Stimulated activated naive CD8-positive, alpha-beta T cell treated with anti-CD3 and anti-CD28 coated beads, Interleukin-15, Interleukin-2, amounts not matched to agents 100 ng/mL and 50 ng/mL, for 24 hours (primary cell): ENCODE measurements at regions not wholly inside any gene's neighbourhood (a gene's known extent, or its start where the extent isn't known, plus 50 kb on each side); places are given as distances from the start of the nearest gene placed in this dataset.

ENCODE experiments used
- H3K27ac Mint-ChIP-seq: one replicate; pipeline ENCODE4 v1.8.0; 2021; ENCODE audit warnings: mild to moderate bottlenecking, mixed read lengths
- H3K27me3 Mint-ChIP-seq: one replicate; pipeline ENCODE4 v1.8.0; 2021; ENCODE audit warnings: mixed read lengths
- H3K36me3 Mint-ChIP-seq: one replicate; pipeline ENCODE4 v1.8.0; 2021; ENCODE audit warnings: low read depth, mixed read lengths
- H3K4me1 Mint-ChIP-seq: one replicate; pipeline ENCODE4 v1.8.0; 2021; ENCODE audit warnings: low read depth, mixed read lengths
- H3K4me3 Mint-ChIP-seq: one replicate; pipeline ENCODE4 v1.8.0; 2021; ENCODE audit warnings: mild to moderate bottlenecking, mixed read lengths
- H3K9me3 Mint-ChIP-seq: one replicate; pipeline ENCODE4 v1.8.0; 2021; ENCODE audit warnings: mixed read lengths

- Mint-ChIP-seq H3K36me3 (no peaks in the 10 kb centered on the region), H3K9me3 (peaks cover 7% of the 10 kb centered on the region), H3K27ac (no peak overlapping the region), H3K4me1 (no peaks in the 10 kb centered on the region), H3K4me3 (no peak overlapping the region), H3K27me3 (no peaks in the 10 kb centered on the region)
Observed at GRCh38 chr9:120156376-120156775, 423.6 kb downstream of the CDK5RAP2 start.

- no peak overlapping the region for H3K4me3 Mint-ChIP-seq
- H3K9me3 Mint-ChIP-seq, result peaks cover 3% of the 10 kb centered on the region
- H3K27ac Mint-ChIP-seq, result no peak overlapping the region
- no peaks in the 10 kb centered on the region for H3K36me3 Mint-ChIP-seq
- H3K27me3 Mint-ChIP-seq, result no peaks in the 10 kb centered on the region
- H3K4me1 Mint-ChIP-seq, result no peaks in the 10 kb centered on the region
Observed at GRCh38 chr9:120153258-120153657, 426.7 kb downstream of the CDK5RAP2 start.

GRCh38 chr9:120152295-120152694 lies 427.7 kb downstream of the CDK5RAP2 start:
- H3K4me3 Mint-ChIP-seq, result no peak overlapping the region
- peaks cover 3% of the 10 kb centered on the region for H3K9me3 Mint-ChIP-seq
- no peaks in the 10 kb centered on the region for H3K36me3 Mint-ChIP-seq
- no peaks in the 10 kb centered on the region for H3K4me1 Mint-ChIP-seq
- H3K27ac Mint-ChIP-seq, result no peak overlapping the region
- H3K27me3 Mint-ChIP-seq, result peaks cover 3% of the 10 kb centered on the region

DNA sequence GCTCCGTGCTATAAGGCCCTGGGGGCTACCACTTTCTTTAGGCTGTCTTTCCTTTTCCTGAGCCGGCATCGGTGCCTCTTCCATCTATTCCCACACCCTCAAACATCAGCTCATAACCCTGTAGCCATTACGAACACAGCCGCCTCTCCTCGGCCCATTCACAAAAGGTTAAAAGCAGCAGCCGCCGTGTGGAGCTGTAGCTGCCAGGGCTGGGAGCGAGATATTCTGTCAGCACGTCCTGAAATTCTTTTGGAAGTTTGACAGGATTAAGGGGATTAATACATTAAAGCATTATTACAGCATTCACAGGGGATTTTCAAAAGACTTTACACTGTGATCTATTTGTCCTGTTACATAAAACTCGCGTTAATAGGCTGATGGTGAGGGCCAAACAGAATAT lies 428.2 kb downstream of the CDK5RAP2 start:
- H3K9me3 Mint-ChIP-seq, result peaks cover 3% of the 10 kb centered on the region
- no peaks in the 10 kb centered on the region for H3K4me1 Mint-ChIP-seq
- peaks cover 3% of the 10 kb centered on the region for H3K27me3 Mint-ChIP-seq
- H3K27ac Mint-ChIP-seq, result no peak overlapping the region
- no peak overlapping the region for H3K4me3 Mint-ChIP-seq
- H3K36me3 Mint-ChIP-seq, result no peaks in the 10 kb centered on the region

DNA sequence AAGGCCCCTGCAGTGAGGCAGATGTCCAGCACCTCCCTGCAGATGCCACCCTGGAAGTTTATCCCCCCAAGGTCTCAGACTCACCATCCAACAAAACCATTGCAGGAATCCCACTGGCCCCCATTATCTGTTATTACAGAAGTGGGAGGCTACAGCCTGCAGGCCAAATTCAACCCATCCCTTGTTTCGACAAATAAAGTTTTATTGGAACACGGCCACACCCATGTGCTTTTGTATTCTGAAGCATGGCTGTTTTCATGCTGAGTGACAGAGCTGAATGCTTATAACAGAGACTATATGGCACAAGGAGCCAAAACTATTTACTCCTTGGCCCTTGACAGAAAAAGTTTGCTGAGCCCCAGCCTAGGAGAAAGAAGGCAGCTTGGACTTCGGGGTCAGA lies 428.8 kb downstream of the CDK5RAP2 start:
- H3K9me3 Mint-ChIP-seq, result peaks cover 3% of the 10 kb centered on the region
- H3K36me3 Mint-ChIP-seq, result no peaks in the 10 kb centered on the region
- no peak overlapping the region for H3K27ac Mint-ChIP-seq
- no peak overlapping the region for H3K4me3 Mint-ChIP-seq
- no peaks in the 10 kb centered on the region for H3K4me1 Mint-ChIP-seq
- H3K27me3 Mint-ChIP-seq, result peaks cover 3% of the 10 kb centered on the region

DNA sequence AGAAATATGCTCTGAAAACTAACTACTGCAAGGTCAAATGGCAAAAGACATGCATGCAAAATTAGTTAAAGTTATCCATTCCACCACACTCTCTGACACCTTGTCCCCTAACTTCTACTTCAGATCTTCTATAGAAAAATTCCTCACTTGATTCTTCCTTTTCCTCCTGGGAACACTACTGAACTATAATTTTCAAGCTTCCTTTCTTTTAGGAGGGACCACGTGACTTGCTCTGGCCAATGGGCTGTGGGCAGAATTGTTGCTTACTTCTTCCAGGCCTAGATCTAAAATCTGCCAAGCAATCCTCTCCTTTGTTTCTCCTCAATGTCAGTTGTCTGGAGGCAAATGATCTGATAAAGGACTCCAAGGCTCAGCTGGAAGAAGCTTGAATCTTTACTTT lies 441.0 kb downstream of the CDK5RAP2 start:
- Mint-ChIP-seq H3K4me1 (peaks cover 9% of the 10 kb centered on the region), H3K27ac (no peak overlapping the region), H3K9me3 (peaks cover 11% of the 10 kb centered on the region), H3K4me3 (no peak overlapping the region), H3K27me3 (peaks cover 9% of the 10 kb centered on the region), H3K36me3 (no peaks in the 10 kb centered on the region)

GRCh38 chr9:120137186-120137840 lies 442.7 kb downstream of the CDK5RAP2 start:
- Mint-ChIP-seq H3K27me3 (peaks cover 9% of the 10 kb centered on the region), H3K4me1 (peaks cover 9% of the 10 kb centered on the region), H3K27ac (no peak overlapping the region), H3K36me3 (no peaks in the 10 kb centered on the region), H3K9me3 (peaks cover 16% of the 10 kb centered on the region), H3K4me3 (no peak overlapping the region)

DNA sequence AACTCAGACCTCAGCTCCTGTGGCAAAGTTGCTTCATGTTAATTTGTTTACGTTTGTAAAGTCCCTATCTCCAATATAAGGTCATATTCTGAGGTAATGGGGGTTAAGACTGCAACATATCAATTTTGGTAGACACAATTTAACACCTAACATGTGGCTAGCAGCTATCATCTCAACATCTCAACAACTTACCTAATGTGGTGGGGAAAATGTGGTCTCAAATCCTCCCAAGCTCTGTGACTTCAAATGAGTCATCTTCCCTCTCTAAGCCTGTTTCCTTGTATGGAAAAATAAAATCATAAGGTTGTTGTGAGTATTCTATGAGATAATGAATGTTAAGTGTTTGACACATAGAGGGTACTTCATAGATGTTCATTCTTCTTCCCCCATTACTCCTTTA lies 443.3 kb downstream of the CDK5RAP2 start:
- Mint-ChIP-seq H3K4me3 (no peak overlapping the region), H3K4me1 (peaks cover 9% of the 10 kb centered on the region), H3K36me3 (no peaks in the 10 kb centered on the region), H3K27ac (no peak overlapping the region), H3K27me3 (peaks cover 9% of the 10 kb centered on the region), H3K9me3 (peaks cover 16% of the 10 kb centered on the region)

DNA sequence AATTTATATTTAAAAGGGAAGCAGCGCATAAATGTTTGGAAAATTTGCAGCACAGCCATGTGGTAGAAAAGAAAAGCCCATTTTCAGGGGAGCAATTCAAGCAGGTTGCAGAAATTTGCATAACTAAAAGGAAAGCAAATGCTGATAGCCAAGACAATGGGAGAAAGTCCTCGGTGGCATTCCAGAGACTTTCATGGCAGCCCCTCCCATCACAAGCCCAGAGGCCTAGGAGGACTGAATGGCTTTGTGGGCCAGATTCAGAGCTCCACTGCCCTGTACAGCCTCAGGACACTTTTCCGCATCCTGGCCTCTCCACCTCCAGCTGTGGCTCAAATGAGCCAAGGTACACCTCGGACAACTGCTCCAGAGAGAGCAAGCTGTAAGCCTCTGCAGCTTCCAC lies 462.9 kb downstream of the CDK5RAP2 start:
- Mint-ChIP-seq H3K9me3 (peaks cover 3% of the 10 kb centered on the region), H3K27me3 (peaks cover 3% of the 10 kb centered on the region), H3K27ac (no peak overlapping the region), H3K4me3 (no peak overlapping the region), H3K36me3 (no peaks in the 10 kb centered on the region), H3K4me1 (no peaks in the 10 kb centered on the region)

- Mint-ChIP-seq H3K27ac (no peak overlapping the region), H3K27me3 (peaks cover 6% of the 10 kb centered on the region), H3K9me3 (peaks cover 3% of the 10 kb centered on the region), H3K36me3 (no peaks in the 10 kb centered on the region), H3K4me3 (no peak overlapping the region), H3K4me1 (no peaks in the 10 kb centered on the region)
Observed at GRCh38 chr9:120110520-120110919, 469.4 kb downstream of the CDK5RAP2 start.

GRCh38 chr9:120109242-120109641 lies 470.7 kb downstream of the CDK5RAP2 start:
- no peaks in the 10 kb centered on the region for H3K4me1 Mint-ChIP-seq
- H3K36me3 Mint-ChIP-seq, result no peaks in the 10 kb centered on the region
- H3K9me3 Mint-ChIP-seq, result peaks cover 3% of the 10 kb centered on the region
- no peak overlapping the region for H3K27ac Mint-ChIP-seq
- H3K27me3 Mint-ChIP-seq, result peaks cover 6% of the 10 kb centered on the region
- H3K4me3 Mint-ChIP-seq, result no peak overlapping the region

DNA sequence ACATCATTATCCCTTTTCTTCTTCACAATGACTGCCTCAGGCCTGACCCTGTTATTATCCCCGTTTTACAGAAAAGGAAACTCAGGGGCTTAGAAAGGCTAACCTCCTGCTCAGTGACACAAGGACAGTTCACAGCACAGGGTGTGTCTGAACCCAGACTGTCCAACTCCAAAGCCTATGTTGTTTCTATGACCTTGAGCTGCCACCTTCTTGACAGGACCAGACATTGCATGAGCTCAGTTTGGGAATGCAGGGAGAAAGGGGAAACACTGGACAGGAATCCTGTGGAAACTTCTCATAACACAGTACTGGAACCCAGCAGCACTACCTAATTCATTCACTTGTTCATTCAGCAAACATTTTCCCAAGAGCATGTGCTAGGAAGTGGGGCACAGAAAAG lies 472.8 kb downstream of the CDK5RAP2 start:
- Mint-ChIP-seq H3K36me3 (no peaks in the 10 kb centered on the region), H3K27ac (no peak overlapping the region), H3K27me3 (peaks cover 6% of the 10 kb centered on the region), H3K4me3 (no peak overlapping the region), H3K4me1 (no peaks in the 10 kb centered on the region), H3K9me3 (no peaks in the 10 kb centered on the region)

GRCh38 chr9:120104771-120105170 lies 475.2 kb downstream of the CDK5RAP2 start:
- no peaks in the 10 kb centered on the region for H3K4me1 Mint-ChIP-seq
- H3K27ac Mint-ChIP-seq, result no peak overlapping the region
- H3K4me3 Mint-ChIP-seq, result no peak overlapping the region
- no peaks in the 10 kb centered on the region for H3K36me3 Mint-ChIP-seq
- peaks cover 6% of the 10 kb centered on the region for H3K27me3 Mint-ChIP-seq
- no peaks in the 10 kb centered on the region for H3K9me3 Mint-ChIP-seq

GRCh38 chr9:120100595-120100994 lies 479.4 kb downstream of the CDK5RAP2 start:
- H3K9me3 Mint-ChIP-seq, result no peaks in the 10 kb centered on the region
- H3K4me3 Mint-ChIP-seq, result no peak overlapping the region
- H3K4me1 Mint-ChIP-seq, result no peaks in the 10 kb centered on the region
- peaks cover 4% of the 10 kb centered on the region for H3K27me3 Mint-ChIP-seq
- H3K36me3 Mint-ChIP-seq, result no peaks in the 10 kb centered on the region
- H3K27ac Mint-ChIP-seq, result no peak overlapping the region

DNA sequence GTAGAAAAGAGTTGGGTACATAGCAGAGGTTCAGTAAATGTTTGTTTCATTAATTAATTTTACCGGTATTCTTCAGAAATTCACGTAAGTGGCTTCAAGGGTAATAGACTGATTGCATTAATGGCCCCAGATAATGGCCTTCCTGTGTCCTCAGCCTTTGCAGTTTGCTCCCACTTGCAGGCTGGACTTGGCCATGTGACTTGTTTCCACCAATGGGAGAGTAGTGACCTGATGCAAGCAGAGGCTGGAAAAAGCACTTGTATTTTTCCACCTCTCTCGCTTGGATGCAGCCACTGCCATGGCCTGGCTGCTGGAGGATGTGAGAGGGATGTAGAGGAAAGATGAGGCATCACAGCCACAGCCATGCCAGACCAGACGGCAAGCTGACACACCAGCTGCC lies 480.9 kb downstream of the CDK5RAP2 start:
- H3K9me3 Mint-ChIP-seq, result no peaks in the 10 kb centered on the region
- H3K4me1 Mint-ChIP-seq, result no peaks in the 10 kb centered on the region
- H3K4me3 Mint-ChIP-seq, result no peak overlapping the region
- no peaks in the 10 kb centered on the region for H3K36me3 Mint-ChIP-seq
- no peak overlapping the region for H3K27ac Mint-ChIP-seq
- peaks cover 4% of the 10 kb centered on the region for H3K27me3 Mint-ChIP-seq

- peaks cover 4% of the 10 kb centered on the region for H3K27me3 Mint-ChIP-seq
- no peaks in the 10 kb centered on the region for H3K4me1 Mint-ChIP-seq
- no peaks in the 10 kb centered on the region for H3K9me3 Mint-ChIP-seq
- H3K36me3 Mint-ChIP-seq, result no peaks in the 10 kb centered on the region
- H3K27ac Mint-ChIP-seq, result no peak overlapping the region
- no peak overlapping the region for H3K4me3 Mint-ChIP-seq
Observed at GRCh38 chr9:120098584-120098983, 481.4 kb downstream of the CDK5RAP2 start.
